Fibroblast of peridontal ligament (primary cell): ENCODE measurements at regions not wholly inside any gene's neighbourhood (a gene's known extent, or its start where the extent isn't known, plus 50 kb on each side); places are given as distances from the start of the nearest gene placed in this dataset.

ENCODE experiments used
- DNase-seq: peaks from one replicate; pipeline ENCODE4 v3.0.0-alpha.2; 2010; ENCODE audit errors: extremely low read depth

GRCh38 chr14:98955036-98955740 is 316.8 kb downstream of the BCL11B start:
- DNase-seq = no peak

- DNase-seq = no peak
Observed at GRCh38 chr14:98955741-98956070, 316.3 kb downstream of the BCL11B start.

GRCh38 chr14:98956181-98956580 is 315.8 kb downstream of the BCL11B start:
- DNase-seq = no peak

GRCh38 chr14:98956661-98957060 is 315.3 kb downstream of the BCL11B start:
- no peak for DNase-seq

GRCh38 chr14:98957211-98958047 is 314.6 kb downstream of the BCL11B start:
- peak; percentile 5 for DNase-seq

- no peak for DNase-seq
Observed at GRCh38 chr14:98958048-98958631, 313.9 kb downstream of the BCL11B start.

- DNase-seq = no peak
Observed at GRCh38 chr14:98958632-98959031, 313.4 kb downstream of the BCL11B start.

- no peak for DNase-seq
Observed at GRCh38 chr14:98959410-98959809, 312.6 kb downstream of the BCL11B start.

- no peak for DNase-seq
Observed at GRCh38 chr14:98959958-98960616, 311.9 kb downstream of the BCL11B start.

GRCh38 chr14:98960617-98961013 is 311.4 kb downstream of the BCL11B start:
- no peak for DNase-seq

- no peak for DNase-seq
Observed at GRCh38 chr14:98961191-98961590, 310.8 kb downstream of the BCL11B start.

- DNase-seq = no peak
Observed at GRCh38 chr14:98962118-98962517, 309.9 kb downstream of the BCL11B start.

GRCh38 chr14:98963610-98964009 is 308.4 kb downstream of the BCL11B start:
- DNase-seq = no peak

GRCh38 chr14:98964171-98964570 is 307.8 kb downstream of the BCL11B start:
- DNase-seq = no peak

- no peak for DNase-seq
Observed at GRCh38 chr14:98965076-98965475, 306.9 kb downstream of the BCL11B start.

- DNase-seq = no peak
Observed at GRCh38 chr14:98966016-98966415, 306.0 kb downstream of the BCL11B start.

GRCh38 chr14:98966475-98967162 is 305.4 kb downstream of the BCL11B start:
- no peak for DNase-seq

- no peak for DNase-seq
Observed at GRCh38 chr14:98974113-98974512, 297.9 kb downstream of the BCL11B start.

- no peak for DNase-seq
Observed at GRCh38 chr14:98976271-98976670, 295.7 kb downstream of the BCL11B start.

GRCh38 chr14:98977451-98977850 is 294.5 kb downstream of the BCL11B start:
- no peak for DNase-seq

- no peak for DNase-seq
Observed at GRCh38 chr14:98982986-98983385, 289.0 kb downstream of the BCL11B start.
